OCI-LY7 (cell line): ENCODE measurements at regions not wholly inside any gene's neighbourhood (a gene's known extent, or its start where the extent isn't known, plus 50 kb on each side); places are given as distances from the start of the nearest gene placed in this dataset.

Experiments used
- BruUV-seq: library from RNA; stranded (reverse); fragments of 400-500 nt; replicated peaks from 2 replicates; lab custom pipeline; 2021; lab: Mats Ljungman, UMichigan
- CTCF ChIA-PET: fragments of 300-600 bp; sonication (Branson Sonifier 250); formaldehyde crosslinking; loops from one replicate; lab custom pipeline; 2022; ENCODE audit warnings: antibody characterized with exemption; ENCODE audit not compliant: unreplicated experiment; lab: Charles Lee
- POLR2A ChIA-PET: fragments of 300-600 bp; sonication (Branson Sonifier 250); formaldehyde crosslinking; loops from one replicate; lab custom pipeline; 2022; ENCODE audit warnings: antibody characterized with exemption; lab: Charles Lee
- DNase-seq: peaks from one replicate; pipeline ENCODE4 v3.0.0-alpha.2; 2015; ENCODE audit warnings: low spot score
- H2AFZ ChIP-seq: fragments of 200-600 bp; sonication (generic), shearing (Covaris generic); 2 replicates; pipeline ENCODE4 v1.6.1; 2014; ENCODE audit warnings: mild to moderate bottlenecking, antibody characterized with exemption, low read length, moderate library complexity
- H3K27ac ChIP-seq: fragments of 200-600 bp; sonication (generic); 2 replicates; pipeline ENCODE4 v1.5.1; 2014; ENCODE audit warnings: mixed run types, low read depth, mild to moderate bottlenecking, moderate library complexity, low read length, inconsistent platforms; ENCODE audit not compliant: poor library complexity, severe bottlenecking
- H3K36me3 ChIP-seq: fragments of 200-600 bp; sonication (generic); 2 replicates; pipeline ENCODE4 v1.6.1; 2014; ENCODE audit warnings: mild to moderate bottlenecking, antibody characterized with exemption, low read length, moderate library complexity, mixed read lengths; ENCODE audit not compliant: insufficient read depth
- H3K4me1 ChIP-seq: fragments of 200-600 bp; sonication (generic); 2 replicates; pipeline ENCODE4 v1.5.1; 2014; ENCODE audit warnings: mild to moderate bottlenecking, low read length; ENCODE audit not compliant: insufficient read depth, poor library complexity, severe bottlenecking
- H3K4me2 ChIP-seq: fragments of 200-600 bp; sonication (generic); 2 replicates; pipeline ENCODE4 v1.6.1; 2014; ENCODE audit warnings: mild to moderate bottlenecking, low read length
- H3K4me3 ChIP-seq: fragments of 200-600 bp; sonication (generic); 2 replicates; pipeline ENCODE4 v1.5.1; 2014; ENCODE audit warnings: mild to moderate bottlenecking, low read depth, low read length; ENCODE audit not compliant: poor library complexity, severe bottlenecking
- H3K79me2 ChIP-seq: fragments of 200-600 bp; sonication (generic); 2 replicates; pipeline ENCODE4 v1.6.1; 2016; ENCODE audit warnings: low read depth, mild to moderate bottlenecking, low read length, moderate library complexity, mixed read lengths; ENCODE audit not compliant: insufficient read depth
- H3K9me2 ChIP-seq: fragments of 200-600 bp; sonication (generic); 2 replicates; pipeline ENCODE4 v1.6.1; 2016; ENCODE audit warnings: mild to moderate bottlenecking, low read length, mixed read lengths; ENCODE audit not compliant: insufficient read depth
- H3K9me3 ChIP-seq: fragments of 200-600 bp; sonication (generic); 2 replicates; pipeline ENCODE4 v1.6.1; 2014; ENCODE audit warnings: mild to moderate bottlenecking, mixed run types, low read length, mixed read lengths
- H4K20me1 ChIP-seq: fragments of 200-600 bp; sonication (generic); 2 replicates; pipeline ENCODE4 v1.6.1; 2014; ENCODE audit warnings: mild to moderate bottlenecking, antibody characterized with exemption, low read length, moderate library complexity, mixed read lengths; ENCODE audit not compliant: insufficient read depth
- EZH2phosphoT487 ChIP-seq: fragments of 200-600 bp; sonication (generic); IDR thresholded peaks from 2 replicates; pipeline ENCODE4 v1.6.1; 2018; ENCODE audit warnings: low read depth, borderline replicate concordance, mild to moderate bottlenecking, mixed run types, antibody characterized with exemption, low read length, moderate library complexity, mixed read lengths
- intact Hi-C: fragments of 100-400 bp; cut with micrococcal nuclease; formaldehyde crosslinking; loops from one replicate; pipeline ENCODE4 v1.10.0; 2022; ENCODE audit not compliant: unreplicated experiment
- TF ChIP-seq, protein P1 (sequence below): fragments of 200-600 bp; sonication (generic); conservative IDR thresholded peaks from 2 replicates; pipeline ENCODE4 v1.5.1; 2014; ENCODE audit warnings: mild to moderate bottlenecking, antibody characterized with exemption, low read length, moderate library complexity, mixed read lengths

DNA sequence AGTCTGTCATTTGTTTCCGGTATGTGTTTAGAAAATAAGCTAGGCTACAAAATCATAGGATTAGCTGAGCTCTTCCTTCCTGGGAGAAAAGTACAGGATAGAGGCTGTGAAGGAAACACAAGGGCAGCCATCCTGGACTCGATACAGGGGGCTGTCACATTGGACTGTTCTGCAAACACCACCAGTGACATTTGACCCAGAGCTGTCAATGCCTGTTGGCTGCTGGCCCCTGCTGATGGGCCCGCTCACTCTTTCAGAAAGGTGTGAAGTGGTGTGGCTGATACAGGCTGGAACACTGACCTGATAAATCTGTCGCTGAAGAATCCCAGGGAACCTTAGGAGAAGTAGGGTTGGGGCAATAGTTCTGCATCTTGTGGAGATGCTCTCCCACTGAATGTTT is 183.1 kb downstream of the RHOU start:
- Histone ChIP-seq H4K20me1 (no peaks in the 10 kb centered on the region), H3K27ac (no peak overlapping the region), H3K79me2 (no peaks in the 10 kb centered on the region), H3K36me3 (no peaks in the 10 kb centered on the region), H3K4me3 (no peak overlapping the region), H3K9me3 (no peaks in the 10 kb centered on the region), H3K4me1 (no peaks in the 10 kb centered on the region), H3K9me2 (no peaks in the 10 kb centered on the region), H3K4me2 (no peak overlapping the region), H2AFZ (no peak overlapping the region)
- ChIA-PET CTCF (no interaction called here), POLR2A (interaction anchor here (0.6 kb wide), 1 partner anchor 291 kb away, joined by 3 read pairs; no protein-coding TSS in a partner anchor)
- no peak for DNase-seq
- TF ChIP-seq, protein P1, sequence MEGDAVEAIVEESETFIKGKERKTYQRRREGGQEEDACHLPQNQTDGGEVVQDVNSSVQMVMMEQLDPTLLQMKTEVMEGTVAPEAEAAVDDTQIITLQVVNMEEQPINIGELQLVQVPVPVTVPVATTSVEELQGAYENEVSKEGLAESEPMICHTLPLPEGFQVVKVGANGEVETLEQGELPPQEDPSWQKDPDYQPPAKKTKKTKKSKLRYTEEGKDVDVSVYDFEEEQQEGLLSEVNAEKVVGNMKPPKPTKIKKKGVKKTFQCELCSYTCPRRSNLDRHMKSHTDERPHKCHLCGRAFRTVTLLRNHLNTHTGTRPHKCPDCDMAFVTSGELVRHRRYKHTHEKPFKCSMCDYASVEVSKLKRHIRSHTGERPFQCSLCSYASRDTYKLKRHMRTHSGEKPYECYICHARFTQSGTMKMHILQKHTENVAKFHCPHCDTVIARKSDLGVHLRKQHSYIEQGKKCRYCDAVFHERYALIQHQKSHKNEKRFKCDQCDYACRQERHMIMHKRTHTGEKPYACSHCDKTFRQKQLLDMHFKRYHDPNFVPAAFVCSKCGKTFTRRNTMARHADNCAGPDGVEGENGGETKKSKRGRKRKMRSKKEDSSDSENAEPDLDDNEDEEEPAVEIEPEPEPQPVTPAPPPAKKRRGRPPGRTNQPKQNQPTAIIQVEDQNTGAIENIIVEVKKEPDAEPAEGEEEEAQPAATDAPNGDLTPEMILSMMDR, result no peak
- TF ChIP-seq EZH2phosphoT487, result no peak
- no TSS peak for BruUV-seq
- intact Hi-C loops, result no loop called here

DNA sequence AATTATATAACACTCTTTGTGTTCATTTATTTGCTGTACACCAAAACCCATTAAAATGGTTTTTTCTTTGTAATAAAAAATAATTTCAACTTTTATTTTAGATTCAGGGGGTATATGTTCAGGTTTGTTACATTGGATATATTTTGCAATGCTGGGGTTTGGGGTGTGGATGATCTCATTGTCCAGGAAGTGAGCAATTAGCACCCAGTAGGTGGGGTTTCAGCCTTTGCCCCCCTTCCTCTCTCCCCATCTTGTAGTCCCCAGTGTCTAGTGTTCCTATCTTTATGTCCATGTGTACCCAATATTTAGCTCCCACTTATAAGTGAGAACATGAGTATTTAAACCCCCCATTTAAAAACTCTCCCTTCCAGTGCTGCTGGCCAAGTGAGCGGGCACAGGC is 184.6 kb downstream of the RHOU start:
- Histone ChIP-seq H3K27ac (no peak overlapping the region), H3K36me3 (no peaks in the 10 kb centered on the region), H3K4me1 (no peaks in the 10 kb centered on the region), H3K9me2 (no peaks in the 10 kb centered on the region), H3K79me2 (no peaks in the 10 kb centered on the region), H4K20me1 (no peaks in the 10 kb centered on the region), H3K4me3 (no peak overlapping the region), H2AFZ (no peak overlapping the region), H3K9me3 (no peaks in the 10 kb centered on the region), H3K4me2 (no peak overlapping the region)
- ChIA-PET CTCF (no interaction called here), POLR2A (no interaction called here)
- no TSS peak for BruUV-seq
- TF ChIP-seq, protein P1, result no peak
- TF ChIP-seq EZH2phosphoT487, result no peak
- no peak for DNase-seq
- intact Hi-C loops, result no loop called here

DNA sequence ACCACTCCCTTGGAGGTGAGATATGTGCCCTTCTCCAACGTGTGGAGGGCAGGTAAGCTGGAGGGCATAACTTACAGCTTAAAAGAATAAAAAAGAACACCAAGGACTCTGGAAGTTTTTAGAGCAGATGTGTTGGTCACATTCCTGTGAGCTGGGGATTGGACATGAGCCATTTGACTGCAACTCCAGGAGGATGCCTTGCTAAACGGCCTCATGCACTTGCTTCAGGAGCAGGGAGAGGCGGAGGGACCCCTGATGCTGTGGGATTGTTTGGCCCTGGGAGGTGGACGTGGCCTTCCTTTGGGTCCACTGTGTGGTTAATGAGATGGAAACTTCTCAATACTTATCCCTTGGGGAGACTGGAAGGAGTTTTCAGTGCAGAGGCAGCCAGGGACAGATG is 185.6 kb downstream of the RHOU start:
- TF ChIP-seq, protein P1, result no peak
- TF ChIP-seq EZH2phosphoT487, result no peak
- Histone ChIP-seq H3K9me2 (no peaks in the 10 kb centered on the region), H3K4me1 (no peaks in the 10 kb centered on the region), H3K36me3 (no peaks in the 10 kb centered on the region), H3K27ac (no peak overlapping the region), H2AFZ (no peak overlapping the region), H3K4me2 (no peak overlapping the region), H4K20me1 (no peaks in the 10 kb centered on the region), H3K9me3 (no peaks in the 10 kb centered on the region), H3K79me2 (no peaks in the 10 kb centered on the region), H3K4me3 (no peak overlapping the region)
- DNase-seq, result no peak
- POLR2A ChIA-PET, result no interaction called here
- no TSS peak for BruUV-seq
- CTCF ChIA-PET, result no interaction called here
- intact Hi-C loops, result no loop called here
